ENCODE measurements at regions not wholly inside any gene's neighbourhood (a gene's known extent, or its start where the extent isn't known, plus 50 kb on each side); places are given as distances from the start of the nearest gene placed in this dataset.

DNA sequence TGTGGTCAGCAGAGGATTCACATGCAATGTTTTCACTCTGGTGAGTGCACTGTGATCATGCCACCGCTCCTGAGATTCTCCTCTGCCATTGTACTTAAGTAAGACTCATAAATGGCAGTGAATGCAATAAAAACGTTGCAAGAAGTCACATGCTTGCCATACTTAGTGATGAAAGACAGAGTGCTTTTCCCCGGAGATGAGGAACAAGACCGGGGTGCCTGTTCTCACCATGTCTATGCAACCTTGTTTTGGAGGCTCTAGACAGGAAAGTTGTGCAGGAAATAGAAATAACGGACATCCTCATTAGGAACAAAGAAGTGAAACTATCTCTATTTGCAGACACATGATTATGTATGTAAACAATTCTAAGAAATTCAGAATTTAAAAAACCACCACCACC, 84.7 kb upstream of the IRX2 start:
- Histone ChIP-seq H4K91ac (replicated peaks; ENCODE audit: insufficient read length, low read length) (no peak overlapping the region), H3K9me3 (ENCODE audit: insufficient read depth in 2 of 2, low read depth in 1 of 2, low read length in 1 of 2) (no peaks in the 10 kb centered on the region), H3K4me3 (ENCODE audit: extremely low read depth in 1 of 4, insufficient read depth in 2 of 4, low read depth in 3 of 4, low read length in 4 of 4) (no peak overlapping the region), H2AK5ac (ENCODE audit: low read depth, low read length) (no peak overlapping the region), H3K56ac (replicated peaks; ENCODE audit: insufficient read length, low read depth, low read length) (no peak overlapping the region), H3K27ac (ENCODE audit: low read depth, low read length) (no peak overlapping the region), H2BK12ac (ENCODE audit: low read depth, low read length) (no peak overlapping the region), H3K4me2 (ENCODE audit: insufficient read depth in 1 of 2, low read depth in 2 of 2, low read length in 2 of 2) (no peak overlapping the region), H3K27me3 (replicated peaks in 1 of 4; ENCODE audit: control insufficient read depth in 3 of 4, extremely low read depth in 1 of 4, insufficient read depth in 3 of 4, low read length in 3 of 4) (no peaks in the 10 kb centered on the region; a peak in 1 of 7 replicates), H3K9ac (replicated peaks in 1 of 4; ENCODE audit: extremely low read depth in 1 of 4, low read depth in 3 of 4, low read length in 3 of 4) (no peak overlapping the region), H3K4me1 (replicated peaks in 1 of 4; ENCODE audit: control insufficient read depth in 3 of 4, insufficient read depth in 4 of 4, low read length in 3 of 4) (peaks cover 0 to 3% (median 0%) of the 10 kb centered on the region in 4 experiments; a peak in 2 of 7 replicates), H3K4ac (replicated peaks; ENCODE audit: insufficient read length, low read depth, low read length) (no peak overlapping the region), H3K79me2 (ENCODE audit: control insufficient read depth in 1 of 2, insufficient read depth in 2 of 2, low read length in 2 of 2) (no peaks in the 10 kb centered on the region), H3K23me2 (ENCODE audit: low read depth, low read length) (no peaks in the 10 kb centered on the region), H3K79me1 (ENCODE audit: low read depth, low read length) (no peaks in the 10 kb centered on the region), H2BK5ac (ENCODE audit: low read depth, low read length) (no peak overlapping the region), H4K5ac (ENCODE audit: insufficient read length, low read depth, low read length) (no peak overlapping the region), H3K14ac (ENCODE audit: insufficient read length) (no peak overlapping the region), H2BK15ac (ENCODE audit: low read length) (no peak overlapping the region), H3K36me3 (ENCODE audit: control insufficient read depth in 2 of 4, insufficient read depth in 4 of 4, low read length in 3 of 4) (no peaks in the 10 kb centered on the region), H4K20me1 (replicated peaks in 1 of 2; ENCODE audit: control insufficient read depth in 1 of 2, insufficient read depth in 2 of 2, low read length in 2 of 2) (no peaks in the 10 kb centered on the region), H2BK20ac (ENCODE audit: low read length) (no peak overlapping the region), H3K23ac (ENCODE audit: insufficient read length) (no peak overlapping the region), H2AFZ (ENCODE audit: low read length) (no peak overlapping the region), H3K18ac (ENCODE audit: extremely low read depth, low read length) (no peak overlapping the region), H2BK120ac (replicated peaks; ENCODE audit: low read depth, low read length) (no peak overlapping the region), H4K8ac (ENCODE audit: extremely low read depth, insufficient read depth, low read length) (no peak overlapping the region)
- TF ChIP-seq JUN (IDR thresholded peaks at IDR 0.05; ENCODE audit: low read depth, low read length) (no peak), CHD1 (IDR thresholded peaks at IDR 0.05; ENCODE audit: low read depth, low read length) (no peak), CREB1 (IDR thresholded peaks at IDR 0.05) (no peak)
- DNase-seq (ENCODE audit: low read depth in 1 of 2, low spot score in 2 of 2) = no peak
- FAIRE-seq = no peak
- POLR2A ChIA-PET (ENCODE audit: partially characterized antibody) = no interaction called here
- 93% methylated on average over 5 of the region's 5 CpGs; no CpG with 5 or more reads in 1 of the 2 experiments for WGBS, 2 experiments (ENCODE audit: extremely low coverage in 1 of 2, insufficient coverage in 1 of 2, insufficient read length in 1 of 2, insufficient replicate concordance in 2 of 2, low coverage in 1 of 2, low lambda C conversion rate in 2 of 2, missing lambda C conversion rate in 1 of 2)
- CTCF ChIA-PET (ENCODE audit: partially characterized antibody) = interaction anchor here (0.6 to 0.7 kb wide), 2 partner anchors 22 to 29 kb away, joined by 3 to 5 read pairs; no protein-coding TSS in a partner anchor
